Right atrium auricular region (tissue), 2 donors: ENCODE measurements at regions not wholly inside any gene's neighbourhood (a gene's known extent, or its start where the extent isn't known, plus 50 kb on each side); places are given as distances from the start of the nearest gene placed in this dataset.

Experiments used
- DNase-seq: peaks from one replicate; pipeline ENCODE4 v3.0.0-alpha.2; 2019; ENCODE audit warnings: low spot score
- H3K27ac ChIP-seq, 2 donors: fragments of 200-600 bp; sonication (generic); 1 replicate in 1 of 2; 2 replicates in 1 of 2; pipeline ENCODE4 v1.5.1; 2016 to 2019
- H3K27me3 ChIP-seq, 2 donors: fragments of 200-600 bp; sonication (generic); one replicate each; pipeline versions ENCODE4 v1.5.1 to v1.6.0; 2017 to 2019
- H3K36me3 ChIP-seq: fragments of 200-600 bp; sonication (generic); one replicate; pipeline ENCODE4 v1.5.1; 2016
- H3K4me1 ChIP-seq, 2 donors: fragments of 200-600 bp; sonication (generic); one replicate each; pipeline versions ENCODE4 v1.5.1 to v1.6.0; 2017 to 2019
- H3K4me3 ChIP-seq, 2 donors: fragments of 200-600 bp; sonication (generic); 1 replicate in 1 of 2; 2 replicates in 1 of 2; pipeline ENCODE4 v1.5.1; 2017 to 2019; ENCODE audit warnings: mild to moderate bottlenecking in 1 of 2, moderate library complexity in 1 of 2
- H3K9me3 ChIP-seq, 2 donors: fragments of 200-600 bp; sonication (generic); one replicate each; pipeline ENCODE4 v1.5.1; 2019
- CTCF ChIP-seq, 2 donors: fragments of 200-600 bp; sonication (generic); IDR thresholded peaks; one replicate each; pipeline ENCODE4 v1.5.1; 2019; ENCODE audit warnings: antibody characterized with exemption in 2 of 2

DNA sequence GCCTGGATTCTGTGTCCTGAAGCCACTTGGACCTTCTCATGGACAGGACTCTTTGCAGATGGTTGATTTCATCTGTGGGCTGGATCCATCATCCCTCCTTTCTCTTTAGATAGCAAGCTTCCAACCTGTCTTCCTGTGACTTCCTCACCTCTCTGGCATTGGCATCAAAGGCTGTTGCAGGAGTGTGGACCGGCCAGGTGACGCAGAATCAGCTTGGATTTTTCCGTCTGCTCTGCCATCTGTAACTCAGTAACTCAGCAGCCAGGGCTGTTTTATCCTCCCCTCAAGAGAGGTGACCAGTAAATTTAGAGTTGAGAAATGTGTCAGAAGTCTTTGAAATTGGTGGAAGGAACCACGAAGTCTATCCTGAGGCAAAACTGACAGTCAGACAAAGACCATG, 701.7 kb upstream of the TMEM132C start:
- Histone ChIP-seq H3K36me3 (no peaks in the 10 kb centered on the region), H3K4me3 (no peak overlapping the region), H3K27me3 (no peaks in the 10 kb centered on the region), H3K27ac (no peak overlapping the region), H3K9me3 (no peaks in the 10 kb centered on the region), H3K4me1 (no peaks in the 10 kb centered on the region)
- no peak for TF ChIP-seq CTCF (IDR thresholded peaks at IDR 0.05)
- no peak for DNase-seq

- H3K27me3 ChIP-seq: no peaks in the 10 kb centered on the region
- DNase-seq: no peak
- H3K27ac ChIP-seq: no peak overlapping the region
- H3K4me1 ChIP-seq: no peaks in the 10 kb centered on the region
- no peak overlapping the region for H3K4me3 ChIP-seq
- no peak for TF ChIP-seq CTCF (IDR thresholded peaks at IDR 0.05)
- H3K9me3 ChIP-seq: no peaks in the 10 kb centered on the region
- no peaks in the 10 kb centered on the region for H3K36me3 ChIP-seq
Measured at GRCh38 chr12:127567531-127567930, 699.4 kb upstream of the TMEM132C start.

GRCh38 chr12:127570387-127570786, 696.6 kb upstream of the TMEM132C start:
- DNase-seq: no peak

DNA sequence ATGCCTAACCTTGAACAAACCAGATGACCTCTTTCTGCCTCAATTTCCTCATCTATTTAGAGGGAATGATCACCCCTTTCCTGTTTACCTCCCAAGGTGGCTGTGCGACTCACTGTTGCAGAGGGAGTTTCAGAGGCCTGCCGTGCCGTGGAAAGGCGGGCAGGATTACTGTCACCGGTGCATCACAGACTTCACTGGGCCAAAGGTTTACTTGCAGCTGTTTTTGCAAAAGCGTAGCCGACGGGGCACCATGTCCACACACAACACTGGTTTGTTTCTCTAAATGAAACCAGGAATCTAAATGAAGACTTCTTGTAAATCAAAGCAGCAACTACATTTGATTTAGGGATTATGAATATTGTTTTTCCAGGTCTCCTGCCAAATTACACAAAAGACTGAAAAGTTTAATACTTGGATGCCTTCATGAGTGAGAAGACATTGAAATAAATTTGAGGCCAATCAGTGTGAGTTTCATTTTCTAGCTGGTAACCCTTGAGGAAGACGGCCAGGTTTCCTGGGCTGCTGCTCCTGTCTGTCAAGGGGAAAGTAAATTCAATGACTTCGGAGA, 696.1 kb upstream of the TMEM132C start:
- Histone ChIP-seq H3K4me1 (no peaks in the 10 kb centered on the region), H3K9me3 (no peaks in the 10 kb centered on the region), H3K4me3 (no peak overlapping the region), H3K27ac (no peak overlapping the region), H3K27me3 (no peaks in the 10 kb centered on the region), H3K36me3 (no peaks in the 10 kb centered on the region)
- DNase-seq: no peak
- TF ChIP-seq CTCF (IDR thresholded peaks at IDR 0.05): no peak

More at GRCh38 chr12:127570387-127570786, 696.6 kb upstream of the TMEM132C start:
- no peak overlapping the region for H3K27ac ChIP-seq
- no peaks in the 10 kb centered on the region for H3K36me3 ChIP-seq
- H3K27me3 ChIP-seq: no peaks in the 10 kb centered on the region
- no peak overlapping the region for H3K4me3 ChIP-seq
- H3K4me1 ChIP-seq: no peaks in the 10 kb centered on the region
- H3K9me3 ChIP-seq: no peaks in the 10 kb centered on the region
- TF ChIP-seq CTCF (IDR thresholded peaks at IDR 0.05): no peak

GRCh38 chr12:127571578-127571977, 695.4 kb upstream of the TMEM132C start:
- H3K4me1 ChIP-seq: no peaks in the 10 kb centered on the region
- H3K4me3 ChIP-seq: no peak overlapping the region
- no peak for DNase-seq
- no peaks in the 10 kb centered on the region for H3K36me3 ChIP-seq
- TF ChIP-seq CTCF (IDR thresholded peaks at IDR 0.05): no peak
- no peak overlapping the region for H3K27ac ChIP-seq
- H3K9me3 ChIP-seq: no peaks in the 10 kb centered on the region
- no peaks in the 10 kb centered on the region for H3K27me3 ChIP-seq

DNA sequence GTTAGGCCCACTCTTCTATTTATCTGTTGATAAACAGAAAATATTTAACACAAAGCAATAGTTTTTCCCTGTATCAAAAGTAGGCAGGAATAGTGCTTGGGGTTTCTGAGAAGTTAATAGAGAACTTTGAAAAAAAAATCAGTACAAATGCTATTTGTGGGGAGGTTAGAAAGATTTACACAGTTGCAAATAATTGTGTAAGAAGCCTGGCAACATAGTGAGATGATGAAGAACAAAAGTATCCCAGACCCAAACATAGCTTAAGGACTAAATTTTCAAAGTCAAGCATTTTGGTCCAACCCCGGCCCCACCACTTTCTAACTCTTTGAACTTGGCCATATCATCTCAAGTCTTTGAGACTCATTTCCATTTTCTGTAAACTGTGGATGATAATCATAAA, 687.5 kb upstream of the TMEM132C start:
- H3K4me1 ChIP-seq: no peaks in the 10 kb centered on the region
- no peaks in the 10 kb centered on the region for H3K27me3 ChIP-seq
- H3K9me3 ChIP-seq: no peaks in the 10 kb centered on the region
- TF ChIP-seq CTCF (IDR thresholded peaks at IDR 0.05): no peak
- DNase-seq: no peak
- no peak overlapping the region for H3K27ac ChIP-seq
- no peak overlapping the region for H3K4me3 ChIP-seq
- H3K36me3 ChIP-seq: no peaks in the 10 kb centered on the region
